ENCODE measurements at regions not wholly inside any gene's neighbourhood (a gene's known extent, or its start where the extent isn't known, plus 50 kb on each side); places are given as distances from the start of the nearest gene placed in this dataset.

- TF ChIP-seq CTCF (IDR thresholded peaks at IDR 0.05) (no peak), POLR2A (IDR thresholded peaks at IDR 0.05) (no peak)
Observed at GRCh38 chr18:43524260-43524659, 247.0 kb upstream of the SYT4 start.
